SW 1271 (cell line): ENCODE measurements at regions not wholly inside any gene's neighbourhood (a gene's known extent, or its start where the extent isn't known, plus 50 kb on each side); places are given as distances from the start of the nearest gene placed in this dataset.

ENCODE experiments used
- DNase-seq, 2 experiments: peaks; one replicate each; lab custom pipeline; 2025; lab: John Stamatoyannopoulos, UW

GRCh38 chr11:106400949-106401570 is 323.6 kb downstream of the AASDHPPT start:
- no peak for DNase-seq

- DNase-seq = no peak
Observed at GRCh38 chr11:106403751-106404150, 326.3 kb downstream of the AASDHPPT start.

- no peak for DNase-seq
Observed at GRCh38 chr11:106409222-106409621, 331.8 kb downstream of the AASDHPPT start.

GRCh38 chr11:106409671-106410070 is 332.2 kb downstream of the AASDHPPT start:
- DNase-seq = no peak

- no peak for DNase-seq
Observed at GRCh38 chr11:106410902-106411301, 333.4 kb downstream of the AASDHPPT start.

GRCh38 chr11:106413222-106413621 is 335.8 kb downstream of the AASDHPPT start:
- DNase-seq = no peak

GRCh38 chr11:106415510-106415909 is 338.0 kb downstream of the AASDHPPT start:
- DNase-seq = no peak

GRCh38 chr11:106418791-106419190 is 341.3 kb downstream of the AASDHPPT start:
- no peak for DNase-seq

GRCh38 chr11:106420048-106420665 is 342.7 kb downstream of the AASDHPPT start:
- DNase-seq = no peak

GRCh38 chr11:106420686-106421085 is 343.2 kb downstream of the AASDHPPT start:
- no peak for DNase-seq

- no peak for DNase-seq
Observed at GRCh38 chr11:106421676-106422292, 344.3 kb downstream of the AASDHPPT start.

- DNase-seq = no peak
Observed at GRCh38 chr11:106422583-106422982, 345.1 kb downstream of the AASDHPPT start.

- DNase-seq = no peak
Observed at GRCh38 chr11:106424111-106424510, 346.6 kb downstream of the AASDHPPT start.

GRCh38 chr11:106425819-106426218 is 348.4 kb downstream of the AASDHPPT start:
- DNase-seq = no peak

- no peak for DNase-seq
Observed at GRCh38 chr11:106426696-106427095, 349.2 kb downstream of the AASDHPPT start.

GRCh38 chr11:106427736-106428135 is 350.3 kb downstream of the AASDHPPT start:
- DNase-seq = no peak

GRCh38 chr11:106442032-106442431 is 364.6 kb downstream of the AASDHPPT start:
- DNase-seq = no peak

GRCh38 chr11:106446302-106446701 is 368.8 kb downstream of the AASDHPPT start:
- DNase-seq = no peak

- no peak for DNase-seq
Observed at GRCh38 chr11:106446955-106447354, 369.5 kb downstream of the AASDHPPT start.

GRCh38 chr11:106447631-106448191 is 370.2 kb downstream of the AASDHPPT start:
- no peak for DNase-seq

- no peak for DNase-seq
Observed at GRCh38 chr11:106449763-106450162, 372.3 kb downstream of the AASDHPPT start.

- DNase-seq = no peak
Observed at GRCh38 chr11:106451228-106451922, 373.9 kb downstream of the AASDHPPT start.

- no peak for DNase-seq
Observed at GRCh38 chr11:106456647-106457046, 379.2 kb downstream of the AASDHPPT start.
